NT2/D1 (cell line): ENCODE measurements at regions not wholly inside any gene's neighbourhood (a gene's known extent, or its start where the extent isn't known, plus 50 kb on each side); places are given as distances from the start of the nearest gene placed in this dataset.

Source experiments
- SUZ12 ChIP-seq: IDR thresholded peaks from 2 replicates; pipeline ENCODE4 v1.6.1; 2011; ENCODE audit not compliant: insufficient read length, insufficient read depth; ENCODE audit errors: extremely low read depth
- YY1 ChIP-seq: IDR thresholded peaks from 2 replicates; pipeline ENCODE4 v1.6.1; 2011; ENCODE audit not compliant: insufficient read length, insufficient read depth
- ZNF274 ChIP-seq: IDR thresholded peaks from 2 replicates; pipeline ENCODE4 v1.6.1; 2011; ENCODE audit warnings: mild to moderate bottlenecking, low read depth, low read length

- no peak for TF ChIP-seq YY1
- no peak for TF ChIP-seq SUZ12
- no peak for TF ChIP-seq ZNF274
These were observed 217.5 kb downstream of the KCTD12 start for GRCh38 chr13:76668716-76669115.
